ENCODE measurements at regions not wholly inside any gene's neighbourhood (a gene's known extent, or its start where the extent isn't known, plus 50 kb on each side); places are given as distances from the start of the nearest gene placed in this dataset.
"Not testable (repeated sequence)": the region's sequence is repeated elsewhere in the genome, so short reads cannot be mapped to it uniquely, and the experiment has no call there.

- not testable (repeated sequence) for DNase-seq
Observed at GRCh38 chr15:84094720-84095119, 140.9 kb upstream of the GOLGA6L4 start.

- DNase-seq: not testable (repeated sequence)
Observed at GRCh38 chr15:84097053-84097452, 138.5 kb upstream of the GOLGA6L4 start.

- DNase-seq: no peak
Observed at GRCh38 chr15:84098604-84099003, 137.0 kb upstream of the GOLGA6L4 start.

GRCh38 chr15:84099181-84099580, 136.4 kb upstream of the GOLGA6L4 start:
- no peak for DNase-seq

- no peak for DNase-seq
Observed at GRCh38 chr15:84103345-84103744, 132.2 kb upstream of the GOLGA6L4 start.

- no peak for DNase-seq
Observed at GRCh38 chr15:84104853-84105252, 130.7 kb upstream of the GOLGA6L4 start.

- no peak for DNase-seq
Observed at GRCh38 chr15:84108728-84109127, 126.8 kb upstream of the GOLGA6L4 start.

GRCh38 chr15:84111575-84111974, 124.0 kb upstream of the GOLGA6L4 start:
- no peak for DNase-seq

GRCh38 chr15:84112025-84112424, 123.5 kb upstream of the GOLGA6L4 start:
- no peak for DNase-seq

- DNase-seq: no peak
Observed at GRCh38 chr15:84113919-84114318, 121.7 kb upstream of the GOLGA6L4 start.

GRCh38 chr15:84114680-84115079, 120.9 kb upstream of the GOLGA6L4 start:
- DNase-seq: not testable (repeated sequence)

- not testable (repeated sequence) for DNase-seq
Observed at GRCh38 chr15:84119351-84119750, 116.2 kb upstream of the GOLGA6L4 start.

- DNase-seq: not testable (repeated sequence)
Observed at GRCh38 chr15:84120903-84121302, 114.7 kb upstream of the GOLGA6L4 start.

GRCh38 chr15:84128706-84129105, 106.9 kb upstream of the GOLGA6L4 start:
- DNase-seq: not testable (repeated sequence)

- not testable (repeated sequence) for DNase-seq
Observed at GRCh38 chr15:84130098-84130831, 105.3 kb upstream of the GOLGA6L4 start.

- not testable (repeated sequence) for DNase-seq
Observed at GRCh38 chr15:84135931-84136456, 99.6 kb upstream of the GOLGA6L4 start.

GRCh38 chr15:84142888-84143337, 92.7 kb upstream of the GOLGA6L4 start:
- peak; percentile 8 for DNase-seq

- no peak for DNase-seq
Observed at GRCh38 chr15:84143753-84144314, 91.7 kb upstream of the GOLGA6L4 start.

- not testable (repeated sequence) for DNase-seq
Observed at GRCh38 chr15:84144946-84145345, 90.6 kb upstream of the GOLGA6L4 start.

GRCh38 chr15:84146299-84146698, 89.3 kb upstream of the GOLGA6L4 start:
- DNase-seq: not testable (repeated sequence)

GRCh38 chr15:84147307-84147706, 88.3 kb upstream of the GOLGA6L4 start:
- not testable (repeated sequence) for DNase-seq

GRCh38 chr15:84151205-84151931, 84.2 kb upstream of the GOLGA6L4 start:
- DNase-seq: no peak

- not testable (repeated sequence) for DNase-seq
Observed at GRCh38 chr15:84152381-84152979, 83.1 kb upstream of the GOLGA6L4 start.
